Stimulated activated CD4-positive, alpha-beta T cell treated with anti-CD3 and anti-CD28 coated beads, Interleukin-1b, Interleukin-23, amount 100 ng/mL, for 24 hours (primary cell): ENCODE measurements at regions not wholly inside any gene's neighbourhood (a gene's known extent, or its start where the extent isn't known, plus 50 kb on each side); places are given as distances from the start of the nearest gene placed in this dataset.

ENCODE experiments used
- DNase-seq, 4 experiments: peaks; one replicate each; pipeline ENCODE4 v3.0.0-alpha.2; 2020; ENCODE audit warnings: low read depth in 4 of 4, low spot score in 1 of 4

- no peak for DNase-seq
Observed at GRCh38 chr10:35720366-35720765, 78.3 kb upstream of the FZD8 start.

- no peak for DNase-seq
Observed at GRCh38 chr10:35716776-35717175, 74.7 kb upstream of the FZD8 start.

GRCh38 chr10:35712486-35712885 lies 70.4 kb upstream of the FZD8 start:
- DNase-seq, result no peak

GRCh38 chr10:35711615-35712411 lies 69.7 kb upstream of the FZD8 start:
- no peak for DNase-seq

GRCh38 chr10:35707642-35708425 lies 65.7 kb upstream of the FZD8 start:
- DNase-seq, result no peak

- DNase-seq, result no peak
Observed at GRCh38 chr10:35706959-35707358, 64.9 kb upstream of the FZD8 start.

GRCh38 chr10:35705671-35706070 lies 63.6 kb upstream of the FZD8 start:
- no peak for DNase-seq

GRCh38 chr10:35705051-35705450 lies 63.0 kb upstream of the FZD8 start:
- no peak for DNase-seq

GRCh38 chr10:35704401-35704800 lies 62.3 kb upstream of the FZD8 start:
- DNase-seq, result no peak

- DNase-seq, result no peak
Observed at GRCh38 chr10:35700487-35700882, 58.4 kb upstream of the FZD8 start.

GRCh38 chr10:35699848-35700486 lies 57.9 kb upstream of the FZD8 start:
- no peak for DNase-seq

GRCh38 chr10:35696392-35697287 lies 54.5 kb upstream of the FZD8 start:
- DNase-seq, result no peak

GRCh38 chr10:35693800-35694199 lies 51.7 kb upstream of the FZD8 start:
- no peak for DNase-seq
